Neuronal stem cell (in vitro differentiated cells): ENCODE measurements at regions not wholly inside any gene's neighbourhood (a gene's known extent, or its start where the extent isn't known, plus 50 kb on each side); places are given as distances from the start of the nearest gene placed in this dataset.

Experiments used
- DNase-seq: peaks from one replicate; pipeline ENCODE4 v3.0.0-alpha.2; 2013; ENCODE audit warnings: low spot score
- H2AFZ ChIP-seq: one replicate; pipeline ENCODE4 v1.6.1; 2013; ENCODE audit warnings: mild to moderate bottlenecking, low read length, inconsistent platforms
- H2AK5ac ChIP-seq: 2 replicates; pipeline ENCODE4 v1.6.1; 2013; ENCODE audit warnings: low read depth, mild to moderate bottlenecking, inconsistent platforms, low read length, moderate library complexity, mixed read lengths
- H2BK120ac ChIP-seq: 2 replicates; pipeline ENCODE4 v1.6.1; 2013; ENCODE audit warnings: low read depth, mild to moderate bottlenecking, inconsistent platforms, low read length, moderate library complexity, mixed read lengths
- H2BK12ac ChIP-seq: one replicate; pipeline ENCODE4 v1.6.1; 2013; ENCODE audit warnings: low read length, inconsistent platforms
- H2BK15ac ChIP-seq: 2 replicates; pipeline ENCODE4 v1.6.1; 2013; ENCODE audit warnings: mild to moderate bottlenecking, low read length, inconsistent platforms, mixed read lengths
- H2BK5ac ChIP-seq: one replicate; pipeline ENCODE4 v1.6.1; 2013; ENCODE audit warnings: inconsistent platforms, mild to moderate bottlenecking, low read length, moderate library complexity
- H3K14ac ChIP-seq: one replicate; pipeline ENCODE4 v1.6.1; 2013; ENCODE audit warnings: low read length, inconsistent platforms
- H3K18ac ChIP-seq: 2 replicates; pipeline ENCODE4 v1.6.1; 2013; ENCODE audit warnings: low read length, inconsistent platforms
- H3K23ac ChIP-seq: 2 replicates; pipeline ENCODE4 v1.6.1; 2013; ENCODE audit warnings: low read depth, mild to moderate bottlenecking, mixed read lengths, low read length, inconsistent platforms; ENCODE audit not compliant: poor library complexity
- H3K27ac ChIP-seq: replicated peaks from 3 replicates; pipeline ENCODE4 v1.5.1; 2013; ENCODE audit warnings: low read length, inconsistent platforms
- H3K27me3 ChIP-seq, 3 experiments: 2 replicates each; pipeline ENCODE4 v1.6.1; 2013; ENCODE audit warnings: low read length in 3 of 3, mild to moderate bottlenecking in 2 of 3, inconsistent platforms in 1 of 3, low read depth in 1 of 3, mixed read lengths in 1 of 3, moderate library complexity in 1 of 3; ENCODE audit not compliant: control insufficient read depth in 3 of 3, insufficient read depth in 3 of 3
- H3K36me3 ChIP-seq, 2 donors: replicated peaks in 1 of 2; 2 replicates each; pipeline ENCODE4 v1.6.1; 2013; ENCODE audit warnings: low read length in 2 of 2; ENCODE audit not compliant: control insufficient read depth in 2 of 2, insufficient read depth in 2 of 2
- H3K4ac ChIP-seq: 2 replicates; pipeline ENCODE4 v1.6.1; 2013; ENCODE audit warnings: inconsistent platforms, mild to moderate bottlenecking, low read length, moderate library complexity
- H3K4me1 ChIP-seq, 2 donors: 1 replicate in 1 of 2; 2 replicates in 1 of 2; pipeline ENCODE4 v1.6.1; 2013; ENCODE audit warnings: low read length in 2 of 2, low read depth in 1 of 2; ENCODE audit not compliant: control insufficient read depth in 2 of 2, insufficient read depth in 1 of 2
- H3K4me2 ChIP-seq: one replicate; pipeline ENCODE4 v1.6.1; 2013; ENCODE audit warnings: mild to moderate bottlenecking, low read length, inconsistent platforms; ENCODE audit not compliant: insufficient read depth, poor library complexity, severe bottlenecking
- H3K4me3 ChIP-seq, 2 donors: 2 replicates each; pipeline ENCODE4 v1.5.1; 2013; ENCODE audit warnings: low read length in 2 of 2, mild to moderate bottlenecking in 2 of 2, inconsistent platforms in 1 of 2, moderate library complexity in 1 of 2
- H3K79me1 ChIP-seq: one replicate; pipeline ENCODE4 v1.6.1; 2013; ENCODE audit warnings: low read depth, mild to moderate bottlenecking, inconsistent platforms, low read length, moderate library complexity
- H3K9ac ChIP-seq: one replicate; pipeline ENCODE4 v1.6.1; 2013; ENCODE audit warnings: mild to moderate bottlenecking, low read depth, low read length, inconsistent platforms; ENCODE audit not compliant: poor library complexity
- H3K9me3 ChIP-seq, 2 donors: replicated peaks in 1 of 2; 2 replicates each; pipeline versions ENCODE3 to v1.6.1; 2013; ENCODE audit warnings: low read length in 2 of 2, mild to moderate bottlenecking in 2 of 2, inconsistent platforms in 1 of 2, low read depth in 1 of 2, mixed read lengths in 1 of 2, moderate library complexity in 1 of 2; ENCODE audit not compliant: control insufficient read depth in 2 of 2, insufficient read depth in 1 of 2
- H4K8ac ChIP-seq: one replicate; pipeline ENCODE4 v1.6.1; 2013; ENCODE audit warnings: low read depth, mild to moderate bottlenecking, inconsistent platforms, low read length, moderate library complexity
- H4K91ac ChIP-seq: one replicate; pipeline ENCODE4 v1.6.1; 2013; ENCODE audit warnings: low read length, low read depth, mild to moderate bottlenecking, inconsistent platforms; ENCODE audit not compliant: poor library complexity
- WGBS, 2 donors: extraction: QIAGEN DNeasy Blood & Tissue Kit; methylation state at CpG; one replicate each; pipeline ENCODE4 v1.1.7; 2013; ENCODE audit warnings: missing lambda C conversion rate in 2 of 2, mixed read lengths in 1 of 2; ENCODE audit not compliant: insufficient read length in 2 of 2, insufficient replicate concordance in 1 of 2; ENCODE audit errors: extremely low coverage in 2 of 2; 5-methylcytosine and 5-hydroxymethylcytosine counted together

GRCh38 chr7:41771717-41772116 lies 68.8 kb upstream of the INHBA start:
- Histone ChIP-seq H3K4me2 (no peak overlapping the region), H3K4ac (no peak overlapping the region), H3K27me3 (no peaks in the 10 kb centered on the region), H2AK5ac (no peak overlapping the region), H4K8ac (no peak overlapping the region), H4K91ac (no peak overlapping the region), H3K4me3 (no peak overlapping the region), H3K36me3 (no peaks in the 10 kb centered on the region), H3K4me1 (no peaks in the 10 kb centered on the region), H2BK12ac (no peak overlapping the region), H2AFZ (no peak overlapping the region), H3K9ac (no peak overlapping the region), H3K14ac (no peak overlapping the region), H3K9me3 (peaks cover 0 to 2% of the 10 kb centered on the region in 2 donors), H3K18ac (no peak overlapping the region), H2BK5ac (no peak overlapping the region), H3K79me1 (no peaks in the 10 kb centered on the region), H3K23ac (no peak overlapping the region), H2BK120ac (no peak overlapping the region), H2BK15ac (no peak overlapping the region), H3K27ac (no peak overlapping the region)
- WGBS, 2 donors = no CpG with 5 or more reads among the region's 6 CpGs
- DNase-seq = no peak

- H2BK5ac ChIP-seq = no peak overlapping the region
- WGBS, 2 donors = no CpG with 5 or more reads among the region's 4 CpGs
- H3K18ac ChIP-seq = no peak overlapping the region
- H3K4ac ChIP-seq = no peak overlapping the region
- no peak overlapping the region for H3K27ac ChIP-seq
- no peaks in the 10 kb centered on the region for H3K27me3 ChIP-seq
- H4K8ac ChIP-seq = no peak overlapping the region
- no peak overlapping the region for H2BK12ac ChIP-seq
- H3K4me3 ChIP-seq = no peak overlapping the region
- H2AFZ ChIP-seq = no peak overlapping the region
- no peak overlapping the region for H3K14ac ChIP-seq
- H3K79me1 ChIP-seq = no peaks in the 10 kb centered on the region
- H3K23ac ChIP-seq = no peak overlapping the region
- no peak overlapping the region for H3K9ac ChIP-seq
- H3K4me2 ChIP-seq = no peak overlapping the region
- peaks cover 0 to 2% of the 10 kb centered on the region in 2 donors for H3K9me3 ChIP-seq
- H3K4me1 ChIP-seq = no peaks in the 10 kb centered on the region
- DNase-seq = no peak
- H3K36me3 ChIP-seq = no peaks in the 10 kb centered on the region
- no peak overlapping the region for H2BK120ac ChIP-seq
- H4K91ac ChIP-seq = no peak overlapping the region
- H2BK15ac ChIP-seq = no peak overlapping the region
- no peak overlapping the region for H2AK5ac ChIP-seq
These were observed 66.3 kb upstream of the INHBA start for GRCh38 chr7:41769162-41769561.

DNA sequence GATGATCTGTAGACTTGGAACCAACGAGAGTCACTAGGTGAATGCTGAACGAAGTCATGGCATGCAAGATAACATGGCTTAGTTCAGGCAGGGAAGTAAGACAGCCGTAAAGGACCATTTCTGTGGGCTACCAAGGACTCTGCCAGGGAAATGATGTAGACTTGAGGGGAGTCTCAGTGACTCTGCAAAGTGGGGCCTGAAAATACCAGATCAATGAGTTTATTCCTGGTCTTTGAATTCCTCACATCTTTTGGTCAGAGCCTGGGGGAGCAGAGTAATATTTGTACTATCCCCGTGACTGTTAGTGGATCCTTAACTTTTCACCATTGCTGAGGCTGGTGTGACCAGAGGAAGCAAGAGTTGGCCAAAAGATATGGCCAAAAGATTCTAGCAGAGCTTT lies 60.7 kb upstream of the INHBA start:
- Histone ChIP-seq H3K9ac (no peak overlapping the region), H3K27me3 (peaks cover 0 to 3% (median 0%) of the 10 kb centered on the region in 3 experiments), H3K9me3 (no peaks in the 10 kb centered on the region), H2AK5ac (no peak overlapping the region), H4K91ac (no peak overlapping the region), H3K4me1 (no peaks in the 10 kb centered on the region), H3K14ac (no peak overlapping the region), H3K27ac (no peak overlapping the region), H2BK120ac (no peak overlapping the region), H2AFZ (no peak overlapping the region), H3K4me3 (no peak overlapping the region), H3K4me2 (no peak overlapping the region), H2BK12ac (no peak overlapping the region), H2BK15ac (no peak overlapping the region), H3K18ac (no peak overlapping the region), H3K79me1 (no peaks in the 10 kb centered on the region), H2BK5ac (no peak overlapping the region), H4K8ac (no peak overlapping the region), H3K23ac (no peak overlapping the region), H3K36me3 (no peaks in the 10 kb centered on the region), H3K4ac (no peak overlapping the region)
- no peak for DNase-seq
- WGBS, 2 donors = no CpG with 5 or more reads among the region's 4 CpGs

- Histone ChIP-seq H3K4me3 (no peak overlapping the region), H3K27ac (no peak overlapping the region), H3K18ac (no peak overlapping the region), H2AK5ac (no peak overlapping the region), H3K79me1 (no peaks in the 10 kb centered on the region), H2BK15ac (no peak overlapping the region), H2BK12ac (no peak overlapping the region), H3K27me3 (peaks cover 0 to 3% (median 0%) of the 10 kb centered on the region in 3 experiments), H2BK5ac (no peak overlapping the region), H4K91ac (no peak overlapping the region), H3K9me3 (peaks cover 0 to 5% of the 10 kb centered on the region in 2 donors), H3K23ac (no peak overlapping the region), H3K9ac (no peak overlapping the region), H2BK120ac (no peak overlapping the region), H3K14ac (no peak overlapping the region), H3K36me3 (no peaks in the 10 kb centered on the region), H2AFZ (no peak overlapping the region), H3K4me1 (no peaks in the 10 kb centered on the region), H3K4me2 (no peak overlapping the region), H3K4ac (no peak overlapping the region), H4K8ac (no peak overlapping the region)
- no peak for DNase-seq
These were observed 59.8 kb upstream of the INHBA start for GRCh38 chr7:41762641-41763040.
